Trophoblast cell (in vitro differentiated cells and primary cell): ENCODE measurements at regions not wholly inside any gene's neighbourhood (a gene's known extent, or its start where the extent isn't known, plus 50 kb on each side); places are given as distances from the start of the nearest gene placed in this dataset.

Experiments used
- DNase-seq, 2 donors: peaks; one replicate each; pipeline ENCODE4 v3.0.0-alpha.2; 2016
- H2AFZ ChIP-seq: 2 replicates; pipeline ENCODE4 v1.6.1; 2013; ENCODE audit warnings: low read length, moderate library complexity, mild to moderate bottlenecking; ENCODE audit not compliant: insufficient read depth, poor library complexity
- H2AK5ac ChIP-seq: 2 replicates; pipeline ENCODE4 v1.6.1; 2013; ENCODE audit warnings: mild to moderate bottlenecking, low read length
- H2BK120ac ChIP-seq: 2 replicates; pipeline ENCODE4 v1.6.1; 2013; ENCODE audit warnings: low read length, mild to moderate bottlenecking, moderate library complexity; ENCODE audit not compliant: insufficient read depth, poor library complexity
- H2BK12ac ChIP-seq: 2 replicates; pipeline ENCODE4 v1.6.1; 2013; ENCODE audit warnings: mild to moderate bottlenecking, low read length, moderate library complexity
- H2BK5ac ChIP-seq: 2 replicates; pipeline ENCODE4 v1.6.1; 2013; ENCODE audit warnings: low read length, low read depth, moderate library complexity, mild to moderate bottlenecking; ENCODE audit not compliant: poor library complexity
- H3K14ac ChIP-seq: 2 replicates; pipeline ENCODE4 v1.6.1; 2013; ENCODE audit warnings: mild to moderate bottlenecking, low read length
- H3K18ac ChIP-seq: 2 replicates; pipeline ENCODE4 v1.6.1; 2013; ENCODE audit warnings: mild to moderate bottlenecking, low read length
- H3K23ac ChIP-seq: 2 replicates; pipeline ENCODE4 v1.6.1; 2013; ENCODE audit warnings: low read length
- H3K27ac ChIP-seq: 2 replicates; pipeline ENCODE4 v1.5.1; 2013; ENCODE audit warnings: low read depth, mild to moderate bottlenecking, inconsistent platforms, low read length, moderate library complexity
- H3K27me3 ChIP-seq: 2 replicates; pipeline ENCODE4 v1.6.1; 2013; ENCODE audit warnings: inconsistent platforms, mild to moderate bottlenecking, low read length, moderate library complexity; ENCODE audit not compliant: insufficient read depth
- H3K36me3 ChIP-seq, 2 experiments: 1 replicate in 1 of 2; 2 replicates in 1 of 2; pipeline ENCODE4 v1.6.1; 2013; ENCODE audit warnings: low read length in 2 of 2, mild to moderate bottlenecking in 2 of 2, moderate library complexity in 1 of 2; ENCODE audit not compliant: insufficient read depth in 2 of 2, control insufficient read depth in 1 of 2
- H3K4ac ChIP-seq: 2 replicates; pipeline ENCODE4 v1.6.1; 2013; ENCODE audit warnings: low read depth, mild to moderate bottlenecking, low read length, moderate library complexity
- H3K4me1 ChIP-seq, 2 experiments: 1 replicate in 1 of 2; 2 replicates in 1 of 2; pipeline ENCODE4 v1.6.1; 2013; ENCODE audit warnings: low read length in 2 of 2, mild to moderate bottlenecking in 2 of 2, moderate library complexity in 1 of 2; ENCODE audit not compliant: insufficient read depth in 2 of 2, control insufficient read depth in 1 of 2
- H3K4me2 ChIP-seq: 2 replicates; pipeline ENCODE4 v1.6.1; 2013; ENCODE audit warnings: inconsistent platforms, mild to moderate bottlenecking, low read length, moderate library complexity
- H3K4me3 ChIP-seq: 2 replicates; pipeline ENCODE4 v1.5.1; 2013; ENCODE audit warnings: mild to moderate bottlenecking, low read depth, low read length, inconsistent platforms
- H3K79me1 ChIP-seq: one replicate; pipeline ENCODE4 v1.6.1; 2013; ENCODE audit warnings: low read length
- H3K79me2 ChIP-seq: 2 replicates; pipeline ENCODE4 v1.6.1; 2013; ENCODE audit warnings: low read length, mild to moderate bottlenecking; ENCODE audit not compliant: control insufficient read depth, insufficient read depth, poor library complexity
- H3K9ac ChIP-seq: 2 replicates; pipeline ENCODE4 v1.6.1; 2013; ENCODE audit warnings: mild to moderate bottlenecking, low read length
- H3K9me3 ChIP-seq: 2 replicates; pipeline ENCODE4 v1.6.1; 2013; ENCODE audit warnings: low read depth, mild to moderate bottlenecking, control low read depth, inconsistent platforms, low read length; ENCODE audit not compliant: insufficient read depth
- H4K12ac ChIP-seq: 2 replicates; pipeline ENCODE4 v1.6.1; 2013; ENCODE audit warnings: low read depth, mild to moderate bottlenecking, low read length, moderate library complexity
- H4K8ac ChIP-seq: 2 replicates; pipeline ENCODE4 v1.6.1; 2013; ENCODE audit warnings: low read depth, mild to moderate bottlenecking, low read length, moderate library complexity
- H4K91ac ChIP-seq: one replicate; pipeline ENCODE4 v1.6.1; 2013; ENCODE audit warnings: low read depth, mild to moderate bottlenecking, low read length, moderate library complexity
- WGBS: extraction: QIAGEN DNeasy Blood & Tissue Kit; methylation state at CpG from one replicate; pipeline ENCODE4 v1.1.7; 2013; ENCODE audit warnings: missing lambda C conversion rate; ENCODE audit not compliant: insufficient read length, insufficient coverage; ENCODE audit errors: extremely low coverage; 5-methylcytosine and 5-hydroxymethylcytosine counted together

DNA sequence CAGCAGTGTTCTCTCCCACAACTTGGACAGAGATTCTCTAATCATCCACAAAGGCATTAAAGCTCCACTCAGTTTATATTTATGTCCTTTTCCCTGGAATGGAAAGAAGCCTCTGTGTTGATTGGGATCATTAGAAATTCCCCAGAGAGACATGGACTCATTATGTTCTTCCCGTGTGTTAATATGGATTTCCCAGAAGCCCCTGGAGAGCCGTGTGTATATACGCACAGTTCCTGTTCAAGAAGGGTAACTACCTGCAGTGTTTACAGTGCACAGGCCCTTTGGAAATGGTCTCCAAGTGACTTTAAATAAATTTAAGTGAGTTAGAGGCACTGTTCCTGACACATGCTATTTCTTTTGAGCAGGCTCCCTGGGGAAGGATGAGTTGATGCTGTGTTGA is 428.0 kb upstream of the TMTC1 start:
- H3K36me3 ChIP-seq, result no peaks in the 10 kb centered on the region
- no peak overlapping the region for H3K14ac ChIP-seq
- H3K27me3 ChIP-seq, result no peaks in the 10 kb centered on the region
- no peak overlapping the region for H4K8ac ChIP-seq
- H3K9me3 ChIP-seq, result no peaks in the 10 kb centered on the region
- H3K4ac ChIP-seq, result no peak overlapping the region
- no peak overlapping the region for H3K9ac ChIP-seq
- H3K4me3 ChIP-seq, result no peak overlapping the region
- H4K91ac ChIP-seq, result no peak overlapping the region
- H3K23ac ChIP-seq, result no peak overlapping the region
- H3K79me1 ChIP-seq, result no peaks in the 10 kb centered on the region
- H4K12ac ChIP-seq, result no peak overlapping the region
- H3K18ac ChIP-seq, result no peak overlapping the region
- no peak overlapping the region for H2BK5ac ChIP-seq
- no peak for DNase-seq
- H3K4me1 ChIP-seq, result no peaks in the 10 kb centered on the region
- H3K27ac ChIP-seq, result no peak overlapping the region
- no peak overlapping the region for H2AK5ac ChIP-seq
- no peaks in the 10 kb centered on the region for H3K79me2 ChIP-seq
- H2BK12ac ChIP-seq, result no peak overlapping the region
- H2BK120ac ChIP-seq, result no peak overlapping the region
- H2AFZ ChIP-seq, result no peak overlapping the region
- H3K4me2 ChIP-seq, result no peak overlapping the region
- no CpG with 5 or more reads among the region's 3 CpGs for WGBS

GRCh38 chr12:30203981-30204380 is 420.2 kb upstream of the TMTC1 start:
- H4K12ac ChIP-seq, result no peak overlapping the region
- no CpG with 5 or more reads among the region's 2 CpGs for WGBS
- peaks cover 0 to 4% of the 10 kb centered on the region in 2 experiments for H3K4me1 ChIP-seq
- H3K9me3 ChIP-seq, result no peaks in the 10 kb centered on the region
- DNase-seq, result no peak
- H3K79me1 ChIP-seq, result no peaks in the 10 kb centered on the region
- H3K4me2 ChIP-seq, result no peak overlapping the region
- no peak overlapping the region for H3K14ac ChIP-seq
- no peaks in the 10 kb centered on the region for H3K79me2 ChIP-seq
- no peak overlapping the region for H3K4me3 ChIP-seq
- no peak overlapping the region for H3K27ac ChIP-seq
- H3K23ac ChIP-seq, result no peak overlapping the region
- no peak overlapping the region for H3K9ac ChIP-seq
- no peak overlapping the region for H3K18ac ChIP-seq
- H4K91ac ChIP-seq, result no peak overlapping the region
- H2BK5ac ChIP-seq, result no peak overlapping the region
- no peak overlapping the region for H2AK5ac ChIP-seq
- no peak overlapping the region for H3K4ac ChIP-seq
- H2BK120ac ChIP-seq, result no peak overlapping the region
- H3K27me3 ChIP-seq, result no peaks in the 10 kb centered on the region
- H4K8ac ChIP-seq, result no peak overlapping the region
- H2BK12ac ChIP-seq, result no peak overlapping the region
- no peak overlapping the region for H2AFZ ChIP-seq
- H3K36me3 ChIP-seq, result no peaks in the 10 kb centered on the region

- H3K27ac ChIP-seq, result no peak overlapping the region
- H3K4me3 ChIP-seq, result no peak overlapping the region
- no peaks in the 10 kb centered on the region for H3K27me3 ChIP-seq
- no peak overlapping the region for H3K4me2 ChIP-seq
- no peak overlapping the region for H2AK5ac ChIP-seq
- no CpG with 5 or more reads among the region's 6 CpGs for WGBS
- H3K79me1 ChIP-seq, result no peaks in the 10 kb centered on the region
- H3K9ac ChIP-seq, result no peak overlapping the region
- no peak overlapping the region for H2BK12ac ChIP-seq
- H3K4me1 ChIP-seq, result peaks cover 0 to 6% of the 10 kb centered on the region in 2 experiments
- no peaks in the 10 kb centered on the region for H3K79me2 ChIP-seq
- no peak overlapping the region for H2BK120ac ChIP-seq
- H3K9me3 ChIP-seq, result no peaks in the 10 kb centered on the region
- no peak overlapping the region for H3K18ac ChIP-seq
- H3K36me3 ChIP-seq, result no peaks in the 10 kb centered on the region
- no peak overlapping the region for H3K14ac ChIP-seq
- H4K91ac ChIP-seq, result no peak overlapping the region
- no peak overlapping the region for H2BK5ac ChIP-seq
- H2AFZ ChIP-seq, result no peak overlapping the region
- H4K12ac ChIP-seq, result no peak overlapping the region
- no peak overlapping the region for H3K4ac ChIP-seq
- no peak for DNase-seq
- no peak overlapping the region for H4K8ac ChIP-seq
- H3K23ac ChIP-seq, result no peak overlapping the region
Observed at GRCh38 chr12:30202521-30203254, 418.9 kb upstream of the TMTC1 start.

- no peak overlapping the region for H3K14ac ChIP-seq
- H2BK5ac ChIP-seq, result no peak overlapping the region
- no peaks in the 10 kb centered on the region for H3K79me1 ChIP-seq
- H3K18ac ChIP-seq, result no peak overlapping the region
- H2BK120ac ChIP-seq, result no peak overlapping the region
- H3K4me3 ChIP-seq, result no peak overlapping the region
- no peak for DNase-seq
- no peaks in the 10 kb centered on the region for H3K36me3 ChIP-seq
- no peak overlapping the region for H3K27ac ChIP-seq
- WGBS, result no CpG with 5 or more reads among the region's 55 CpGs
- H2AK5ac ChIP-seq, result no peak overlapping the region
- H3K27me3 ChIP-seq, result no peaks in the 10 kb centered on the region
- H4K8ac ChIP-seq, result no peak overlapping the region
- no peak overlapping the region for H3K9ac ChIP-seq
- H3K4me1 ChIP-seq, result peaks cover 0 to 10% of the 10 kb centered on the region in 2 experiments
- no peak overlapping the region for H2AFZ ChIP-seq
- H4K12ac ChIP-seq, result no peak overlapping the region
- H3K4ac ChIP-seq, result no peak overlapping the region
- H3K4me2 ChIP-seq, result peak overlapping the region; percentile 67
- no peak overlapping the region for H3K23ac ChIP-seq
- H3K9me3 ChIP-seq, result no peaks in the 10 kb centered on the region
- H4K91ac ChIP-seq, result no peak overlapping the region
- no peak overlapping the region for H2BK12ac ChIP-seq
- H3K79me2 ChIP-seq, result no peaks in the 10 kb centered on the region
Observed at GRCh38 chr12:30201301-30202160, 417.8 kb upstream of the TMTC1 start.
